Choroid plexus epithelial cell (primary cell): ENCODE measurements at regions not wholly inside any gene's neighbourhood (a gene's known extent, or its start where the extent isn't known, plus 50 kb on each side); places are given as distances from the start of the nearest gene placed in this dataset.
A peak's percentile ranks its signal among the peaks of the same experiment; 100 is the strongest.

Experiments
- DNase-seq: peaks from one replicate; pipeline ENCODE4 v3.0.0-alpha.2; 2010; ENCODE audit warnings: low read depth
- H3K4me3 ChIP-seq: 2 replicates; pipeline ENCODE4 v1.5.1; 2011; ENCODE audit warnings: low read depth, mild to moderate bottlenecking, control low read depth, low read length, moderate library complexity
- CTCF ChIP-seq: conservative IDR thresholded peaks from 2 replicates; pipeline ENCODE4 v1.5.1; 2011; ENCODE audit warnings: low read depth, mild to moderate bottlenecking, control low read depth, inconsistent platforms, low read length, moderate library complexity

- no peak for DNase-seq
- no peak for TF ChIP-seq CTCF
- H3K4me3 ChIP-seq = no peak overlapping the region
These were observed 131.3 kb upstream of the ABCA1 start for GRCh38 chr9:105059252-105059651.

GRCh38 chr9:105062222-105062855 lies 134.4 kb upstream of the ABCA1 start:
- no peak for TF ChIP-seq CTCF
- no peak for DNase-seq
- no peak overlapping the region for H3K4me3 ChIP-seq

- peak; percentile 0 for TF ChIP-seq CTCF
- DNase-seq = peak; percentile 99
- H3K4me3 ChIP-seq = no peak overlapping the region
These were observed 136.5 kb upstream of the ABCA1 start for GRCh38 chr9:105064248-105065097.

- no peak for DNase-seq
- no peak for TF ChIP-seq CTCF
- no peak overlapping the region for H3K4me3 ChIP-seq
These were observed 137.4 kb upstream of the ABCA1 start for GRCh38 chr9:105065098-105066088.

- H3K4me3 ChIP-seq = no peak overlapping the region
- no peak for TF ChIP-seq CTCF
- DNase-seq = no peak
These were observed 138.4 kb upstream of the ABCA1 start for GRCh38 chr9:105066275-105066865.

- H3K4me3 ChIP-seq = no peak overlapping the region
- peak; percentile 95 for DNase-seq
- TF ChIP-seq CTCF = no peak
These were observed 140.1 kb upstream of the ABCA1 start for GRCh38 chr9:105067895-105068580.
